CD4-positive, alpha-beta T cell treated with Interleukin-10 for 1 hour (primary cell): ENCODE measurements at regions not wholly inside any gene's neighbourhood (a gene's known extent, or its start where the extent isn't known, plus 50 kb on each side); places are given as distances from the start of the nearest gene placed in this dataset.
"Not testable (repeated sequence)": the region's sequence is repeated elsewhere in the genome, so short reads cannot be mapped to it uniquely, and the experiment has no call there.

ENCODE experiments used
- DNase-seq: peaks from one replicate; pipeline ENCODE4 v3.0.0-alpha.2; 2020

GRCh38 chr16:29255957-29256356 lies 150.6 kb downstream of the NPIPB11 start:
- DNase-seq, result not testable (repeated sequence)

GRCh38 chr16:29255496-29255796 lies 151.1 kb downstream of the NPIPB11 start:
- not testable (repeated sequence) for DNase-seq

- no peak for DNase-seq
These were observed 151.6 kb downstream of the NPIPB11 start for GRCh38 chr16:29254676-29255495.

GRCh38 chr16:29253716-29254590 lies 152.6 kb downstream of the NPIPB11 start:
- not testable (repeated sequence) for DNase-seq

- not testable (repeated sequence) for DNase-seq
These were observed 153.4 kb downstream of the NPIPB11 start for GRCh38 chr16:29253066-29253590.

GRCh38 chr16:29252311-29252710 lies 154.2 kb downstream of the NPIPB11 start:
- DNase-seq, result not testable (repeated sequence)

- not testable (repeated sequence) for DNase-seq
These were observed 154.9 kb downstream of the NPIPB11 start for GRCh38 chr16:29251571-29252011.

GRCh38 chr16:29250923-29251434 lies 155.5 kb downstream of the NPIPB11 start:
- DNase-seq, result not testable (repeated sequence)

GRCh38 chr16:29250469-29250868 lies 156.0 kb downstream of the NPIPB11 start:
- DNase-seq, result not testable (repeated sequence)

GRCh38 chr16:29248940-29249318 lies 157.6 kb downstream of the NPIPB11 start:
- not testable (repeated sequence) for DNase-seq

- DNase-seq, result peak; percentile 27
These were observed 158.1 kb downstream of the NPIPB11 start for GRCh38 chr16:29248306-29248939.

- not testable (repeated sequence) for DNase-seq
These were observed 160.4 kb downstream of the NPIPB11 start for GRCh38 chr16:29246091-29246490.

- no peak for DNase-seq
These were observed 168.5 kb downstream of the NPIPB11 start for GRCh38 chr16:29237971-29238370.

GRCh38 chr16:29237495-29237894 lies 169.0 kb downstream of the NPIPB11 start:
- not testable (repeated sequence) for DNase-seq

GRCh38 chr16:29237023-29237422 lies 169.5 kb downstream of the NPIPB11 start:
- DNase-seq, result not testable (repeated sequence)

GRCh38 chr16:29235836-29236370 lies 170.6 kb downstream of the NPIPB11 start:
- DNase-seq, result not testable (repeated sequence)

GRCh38 chr16:29234536-29235275 lies 171.8 kb downstream of the NPIPB11 start:
- DNase-seq, result not testable (repeated sequence)

- DNase-seq, result not testable (repeated sequence)
These were observed 172.7 kb downstream of the NPIPB11 start for GRCh38 chr16:29233705-29234404.

- DNase-seq, result no peak
These were observed 173.5 kb downstream of the NPIPB11 start for GRCh38 chr16:29232811-29233704.

GRCh38 chr16:29232160-29232705 lies 174.3 kb downstream of the NPIPB11 start:
- not testable (repeated sequence) for DNase-seq
